ENCODE measurements at regions not wholly inside any gene's neighbourhood (a gene's known extent, or its start where the extent isn't known, plus 50 kb on each side); places are given as distances from the start of the nearest gene placed in this dataset.

- no peak for TF ChIP-seq CTCF (IDR thresholded peaks at IDR 0.05)
- no peak for TF ChIP-seq POLR2A (IDR thresholded peaks at IDR 0.05)
These were observed 118.0 kb upstream of the RIMS1 start for GRCh38 chr6:71768356-71768755.

All from testis (tissue), 2 donors.